Right atrium auricular region (tissue), 2 donors: ENCODE measurements at regions not wholly inside any gene's neighbourhood (a gene's known extent, or its start where the extent isn't known, plus 50 kb on each side); places are given as distances from the start of the nearest gene placed in this dataset.

ENCODE experiments used
- DNase-seq: peaks from one replicate; pipeline ENCODE4 v3.0.0-alpha.2; 2019; ENCODE audit warnings: low spot score
- H3K27ac ChIP-seq, 2 donors: fragments of 200-600 bp; sonication (generic); 1 replicate in 1 of 2; 2 replicates in 1 of 2; pipeline ENCODE4 v1.5.1; 2016 to 2019
- H3K27me3 ChIP-seq, 2 donors: fragments of 200-600 bp; sonication (generic); one replicate each; pipeline versions ENCODE4 v1.5.1 to v1.6.0; 2017 to 2019
- H3K36me3 ChIP-seq: fragments of 200-600 bp; sonication (generic); one replicate; pipeline ENCODE4 v1.5.1; 2016
- H3K4me1 ChIP-seq, 2 donors: fragments of 200-600 bp; sonication (generic); one replicate each; pipeline versions ENCODE4 v1.5.1 to v1.6.0; 2017 to 2019
- H3K4me3 ChIP-seq, 2 donors: fragments of 200-600 bp; sonication (generic); 1 replicate in 1 of 2; 2 replicates in 1 of 2; pipeline ENCODE4 v1.5.1; 2017 to 2019; ENCODE audit warnings: mild to moderate bottlenecking in 1 of 2, moderate library complexity in 1 of 2
- H3K9me3 ChIP-seq, 2 donors: fragments of 200-600 bp; sonication (generic); one replicate each; pipeline ENCODE4 v1.5.1; 2019
- CTCF ChIP-seq, 2 donors: fragments of 200-600 bp; sonication (generic); IDR thresholded peaks; one replicate each; pipeline ENCODE4 v1.5.1; 2019; ENCODE audit warnings: antibody characterized with exemption in 2 of 2

GRCh38 chr4:18388039-18388438 is 366.5 kb upstream of the LCORL start:
- no peaks in the 10 kb centered on the region for H3K36me3 ChIP-seq
- no peak overlapping the region for H3K27ac ChIP-seq
- peaks cover 0 to 8% of the 10 kb centered on the region in 2 donors for H3K9me3 ChIP-seq
- no peaks in the 10 kb centered on the region for H3K27me3 ChIP-seq
- no peaks in the 10 kb centered on the region for H3K4me1 ChIP-seq
- TF ChIP-seq CTCF (IDR thresholded peaks at IDR 0.05), result no peak
- DNase-seq, result no peak
- no peak overlapping the region for H3K4me3 ChIP-seq

- Histone ChIP-seq H3K9me3 (peaks cover 0 to 8% of the 10 kb centered on the region in 2 donors), H3K27me3 (no peaks in the 10 kb centered on the region), H3K36me3 (no peaks in the 10 kb centered on the region), H3K4me3 (no peak overlapping the region), H3K4me1 (no peaks in the 10 kb centered on the region), H3K27ac (no peak overlapping the region)
- no peak for TF ChIP-seq CTCF (IDR thresholded peaks at IDR 0.05)
- DNase-seq, result no peak
Measured at GRCh38 chr4:18381186-18381585, 359.6 kb upstream of the LCORL start.

- Histone ChIP-seq H3K27ac (no peak overlapping the region), H3K27me3 (no peaks in the 10 kb centered on the region), H3K4me3 (no peak overlapping the region), H3K4me1 (no peaks in the 10 kb centered on the region), H3K9me3 (peaks cover 0 to 4% of the 10 kb centered on the region in 2 donors), H3K36me3 (no peaks in the 10 kb centered on the region)
- no peak for DNase-seq
- TF ChIP-seq CTCF (IDR thresholded peaks at IDR 0.05), result no peak
Measured at GRCh38 chr4:18369561-18369960, 348.0 kb upstream of the LCORL start.

- Histone ChIP-seq H3K9me3 (no peaks in the 10 kb centered on the region), H3K27ac (no peak overlapping the region), H3K4me3 (no peak overlapping the region), H3K36me3 (no peaks in the 10 kb centered on the region), H3K4me1 (no peaks in the 10 kb centered on the region), H3K27me3 (no peaks in the 10 kb centered on the region)
- peak in 1 of 2 donors; percentile 60 for TF ChIP-seq CTCF (IDR thresholded peaks at IDR 0.05)
- DNase-seq, result no peak
Measured at GRCh38 chr4:18366892-18367291, 345.3 kb upstream of the LCORL start.

- no peak for TF ChIP-seq CTCF (IDR thresholded peaks at IDR 0.05)
- no peak for DNase-seq
- H3K4me1 ChIP-seq, result no peaks in the 10 kb centered on the region
- no peaks in the 10 kb centered on the region for H3K9me3 ChIP-seq
- H3K27ac ChIP-seq, result no peak overlapping the region
- no peak overlapping the region for H3K4me3 ChIP-seq
- H3K27me3 ChIP-seq, result no peaks in the 10 kb centered on the region
- no peaks in the 10 kb centered on the region for H3K36me3 ChIP-seq
Measured at GRCh38 chr4:18366136-18366535, 344.6 kb upstream of the LCORL start.

GRCh38 chr4:18343581-18343980 is 322.0 kb upstream of the LCORL start:
- no peak for TF ChIP-seq CTCF (IDR thresholded peaks at IDR 0.05)
- H3K36me3 ChIP-seq, result no peaks in the 10 kb centered on the region
- H3K27me3 ChIP-seq, result no peaks in the 10 kb centered on the region
- H3K9me3 ChIP-seq, result no peaks in the 10 kb centered on the region
- H3K27ac ChIP-seq, result no peak overlapping the region
- DNase-seq, result no peak
- H3K4me3 ChIP-seq, result no peak overlapping the region
- no peaks in the 10 kb centered on the region for H3K4me1 ChIP-seq
